Limb (tissue), 2 donors: ENCODE measurements at regions not wholly inside any gene's neighbourhood (a gene's known extent, or its start where the extent isn't known, plus 50 kb on each side); places are given as distances from the start of the nearest gene placed in this dataset.

Experiments used
- DNase-seq, 2 donors: peaks; one replicate each; pipeline ENCODE4 v3.0.0-alpha.2; 2016; ENCODE audit errors: extremely low spot score in 2 of 2

DNA sequence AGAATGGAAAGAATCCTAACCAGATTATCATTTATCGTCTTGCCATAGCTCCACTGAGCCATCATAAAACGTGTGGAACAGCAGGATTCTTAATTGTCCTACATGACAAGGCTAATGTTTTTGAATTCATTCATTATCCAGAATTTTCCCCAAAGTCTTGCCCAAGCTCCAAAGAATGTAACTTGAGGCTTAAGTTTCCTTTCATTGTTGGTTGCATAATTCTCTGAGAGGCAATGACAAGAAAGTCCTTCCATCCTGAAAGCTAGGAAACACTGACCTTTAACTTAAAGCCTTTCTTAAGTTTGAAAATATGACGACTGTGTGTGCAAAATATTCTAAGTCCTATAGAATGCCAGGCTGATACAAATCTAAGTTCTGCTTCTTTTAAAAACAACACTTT, 546.1 kb downstream of the SUCLA2 start:
- no peak for DNase-seq

DNA sequence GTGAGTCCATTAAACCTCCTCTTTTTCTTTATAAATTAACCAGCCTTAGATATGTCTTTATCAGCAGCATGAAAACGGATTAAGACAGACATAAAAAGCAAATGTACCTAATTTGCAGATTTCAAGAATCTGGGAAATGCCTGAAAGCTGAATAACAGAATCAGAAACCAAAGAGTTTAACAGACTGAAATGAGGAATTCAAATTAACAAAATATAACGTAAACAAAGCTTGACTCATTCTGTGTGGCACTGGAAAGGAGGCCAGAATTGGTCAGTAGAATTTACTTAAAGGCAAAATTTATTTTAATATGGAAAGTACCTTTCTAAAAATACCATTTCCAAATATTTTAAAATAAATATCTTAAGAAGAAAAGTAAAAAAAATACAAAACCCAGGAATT, 540.6 kb upstream of the HTR2A start:
- no peak for DNase-seq

GRCh38 chr13:47433461-47434005, 536.7 kb upstream of the HTR2A start:
- DNase-seq = no peak

GRCh38 chr13:47426126-47426849, 529.4 kb upstream of the HTR2A start:
- DNase-seq = no peak

GRCh38 chr13:47421525-47421924, 524.7 kb upstream of the HTR2A start:
- DNase-seq = no peak

GRCh38 chr13:47420568-47420967, 523.7 kb upstream of the HTR2A start:
- no peak for DNase-seq

GRCh38 chr13:47420020-47420419, 523.2 kb upstream of the HTR2A start:
- DNase-seq = no peak

DNA sequence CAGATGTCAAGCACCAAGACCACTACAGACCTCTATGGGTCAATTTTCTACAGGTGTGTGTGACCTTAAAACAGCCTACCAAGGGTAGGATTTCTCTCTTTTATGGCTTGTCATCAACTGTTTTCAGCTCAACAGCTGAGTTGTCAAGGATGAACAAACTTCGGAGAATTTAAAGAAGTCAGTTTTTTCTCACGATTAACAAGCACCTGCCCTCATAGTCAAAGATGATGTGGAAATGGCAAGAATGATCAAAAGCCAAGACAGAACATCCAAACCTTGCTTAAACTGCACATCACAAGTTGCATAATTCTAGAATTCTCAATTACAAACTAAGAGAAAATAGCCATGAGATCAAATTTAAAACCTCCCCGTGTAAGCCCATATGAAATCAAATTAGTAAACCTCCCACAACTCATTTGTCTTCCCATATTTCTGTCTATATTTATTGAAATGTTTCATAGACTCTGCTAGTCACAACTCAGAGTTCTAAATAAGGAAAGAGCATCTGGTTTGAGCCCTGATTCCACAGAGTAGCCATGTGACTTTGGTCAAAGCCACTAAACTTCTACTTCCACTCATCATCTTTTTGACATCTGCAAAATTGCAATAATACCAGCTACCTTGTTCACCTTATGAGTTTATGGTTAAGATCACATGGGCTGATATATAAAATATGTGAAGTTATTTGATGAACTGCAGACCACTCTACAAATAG, 521.5 kb upstream of the HTR2A start:
- no peak for DNase-seq

DNA sequence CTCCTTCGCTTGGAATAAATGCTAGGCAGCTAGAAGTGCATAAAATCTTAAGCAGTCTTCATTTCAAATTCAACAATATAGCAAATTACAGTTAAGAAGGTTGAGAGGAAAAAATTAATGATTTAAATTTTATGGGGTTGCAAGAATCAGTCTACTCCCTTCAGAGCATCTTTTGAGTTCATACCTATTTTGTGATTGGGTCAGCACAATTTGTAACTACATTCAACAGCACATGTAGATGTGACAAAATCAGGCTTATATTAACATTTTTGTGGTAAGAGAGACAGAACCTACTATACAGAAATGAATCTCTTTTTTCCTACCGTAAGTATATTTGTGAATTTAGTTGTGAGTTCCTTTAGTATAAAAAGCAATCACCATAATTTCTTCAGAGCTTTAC, 520.6 kb upstream of the HTR2A start:
- no peak for DNase-seq

GRCh38 chr13:47415048-47415447, 518.2 kb upstream of the HTR2A start:
- no peak for DNase-seq

DNA sequence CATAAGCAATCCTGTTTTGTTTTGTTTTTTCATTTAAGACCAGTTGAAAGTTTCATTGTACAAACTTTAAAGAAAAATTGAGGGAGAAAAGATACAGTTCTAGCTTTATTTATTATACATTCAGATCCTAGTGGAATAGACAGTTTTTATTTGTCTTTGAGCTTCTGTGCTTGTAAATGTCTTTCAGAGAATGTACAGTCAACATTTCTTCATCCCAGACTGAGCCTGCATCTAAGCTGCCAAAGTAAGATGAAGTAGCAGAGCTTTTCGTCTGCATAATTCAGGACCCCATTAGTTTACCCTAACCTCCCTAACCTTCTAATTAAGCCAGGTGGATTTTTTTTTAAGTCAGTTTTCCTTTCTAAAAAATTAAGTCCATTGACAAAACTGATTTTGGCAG, 516.7 kb upstream of the HTR2A start:
- DNase-seq = no peak

DNA sequence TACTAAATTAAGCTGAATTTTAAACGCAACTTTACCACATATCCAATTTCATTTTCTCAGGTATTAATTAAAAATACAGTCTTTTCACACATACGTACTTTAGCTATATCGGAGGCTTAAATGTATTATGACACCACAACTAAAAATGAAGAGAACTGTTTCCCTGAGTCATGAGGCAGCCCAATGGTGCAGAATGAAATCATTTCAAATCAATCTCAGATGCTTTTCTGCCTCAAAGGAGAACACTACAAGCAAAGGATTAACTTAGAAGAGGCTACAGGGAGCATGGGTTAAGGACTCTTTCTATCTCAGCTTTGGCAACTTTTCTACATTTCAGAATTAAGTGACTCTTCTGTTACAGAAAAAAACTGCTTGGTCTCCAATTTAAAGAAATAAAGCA, 516.3 kb upstream of the HTR2A start:
- DNase-seq = no peak

GRCh38 chr13:47409778-47410177, 512.9 kb upstream of the HTR2A start:
- no peak for DNase-seq

DNA sequence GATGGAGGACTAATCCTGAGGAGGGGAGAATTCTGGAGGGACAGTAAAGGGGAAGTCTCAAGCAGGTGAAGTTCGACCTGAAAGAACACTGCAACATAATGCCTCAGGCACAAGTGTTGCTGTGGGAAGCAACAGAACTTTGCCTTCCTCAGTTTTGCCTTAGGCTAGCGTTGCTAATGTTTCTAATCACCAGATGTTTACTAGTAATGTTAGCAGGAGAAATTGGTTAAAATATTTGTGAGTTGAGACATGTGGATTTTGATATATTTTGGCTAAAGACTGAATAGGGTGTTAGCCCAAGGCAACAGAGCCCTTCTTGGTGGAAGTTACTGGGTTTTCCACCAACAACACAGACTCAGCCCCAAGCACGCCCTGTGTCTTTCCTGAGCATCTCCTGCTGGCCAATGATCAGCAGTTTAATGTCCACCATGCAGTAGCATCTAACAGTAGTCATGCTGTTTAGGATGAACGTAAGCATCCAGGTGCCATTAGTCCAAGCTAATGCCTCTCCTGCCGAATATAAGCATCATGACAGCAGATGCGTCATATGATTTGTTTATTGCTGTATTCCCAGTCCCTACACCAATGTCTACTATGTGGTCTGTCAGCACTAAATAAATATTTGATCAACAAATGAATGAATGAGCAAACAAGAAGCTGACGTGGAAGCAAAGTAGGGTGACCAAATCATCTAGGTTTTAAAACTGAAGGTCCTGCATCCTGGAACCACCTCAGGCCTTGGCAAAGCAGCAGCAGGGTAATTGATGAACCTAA, 511.9 kb upstream of the HTR2A start:
- no peak for DNase-seq

- DNase-seq = no peak
These were observed 511.0 kb upstream of the HTR2A start for GRCh38 chr13:47407808-47408207.

- no peak for DNase-seq
These were observed 502.7 kb upstream of the HTR2A start for GRCh38 chr13:47399599-47399998.

GRCh38 chr13:47397739-47398138, 500.9 kb upstream of the HTR2A start:
- DNase-seq = no peak

DNA sequence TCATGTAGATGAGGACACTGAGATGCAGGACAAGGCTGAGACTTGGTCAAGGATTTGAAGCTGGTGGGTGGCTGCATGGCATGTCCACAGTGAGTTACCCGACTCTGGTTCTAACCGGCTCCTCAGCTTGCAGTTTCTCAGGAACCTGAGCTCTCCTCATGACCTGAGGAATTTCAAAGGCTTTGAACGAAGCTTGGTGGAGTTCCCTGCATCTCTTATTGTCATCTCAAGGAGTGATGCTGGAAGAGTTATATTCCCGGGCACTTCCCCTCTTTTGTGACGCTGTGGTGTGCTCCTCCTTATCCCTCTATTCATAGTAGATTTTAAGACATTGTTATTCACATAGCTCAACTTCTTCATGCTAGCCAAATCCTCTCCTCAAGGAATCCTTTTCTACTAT, 500.1 kb upstream of the HTR2A start:
- DNase-seq = no peak

DNA sequence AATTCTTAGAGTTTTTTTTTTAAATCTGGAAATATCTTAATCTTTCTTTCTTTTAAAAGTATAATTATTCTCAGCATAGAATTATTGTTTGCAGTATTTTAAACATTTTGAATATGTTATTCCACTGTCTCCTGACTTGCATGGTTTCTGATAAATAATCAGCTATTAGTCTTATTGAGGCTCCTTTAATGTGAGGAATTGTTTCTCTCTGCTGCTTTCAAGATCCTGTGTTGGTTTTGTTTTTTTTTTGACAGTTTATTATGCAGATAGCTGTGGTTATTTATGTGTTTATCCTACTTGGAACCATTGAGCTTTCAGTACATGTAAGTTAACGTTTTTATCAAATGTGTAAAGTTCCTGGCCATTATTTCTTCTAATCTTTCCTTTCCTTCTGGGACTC, 477.9 kb upstream of the HTR2A start:
- DNase-seq = no peak

DNA sequence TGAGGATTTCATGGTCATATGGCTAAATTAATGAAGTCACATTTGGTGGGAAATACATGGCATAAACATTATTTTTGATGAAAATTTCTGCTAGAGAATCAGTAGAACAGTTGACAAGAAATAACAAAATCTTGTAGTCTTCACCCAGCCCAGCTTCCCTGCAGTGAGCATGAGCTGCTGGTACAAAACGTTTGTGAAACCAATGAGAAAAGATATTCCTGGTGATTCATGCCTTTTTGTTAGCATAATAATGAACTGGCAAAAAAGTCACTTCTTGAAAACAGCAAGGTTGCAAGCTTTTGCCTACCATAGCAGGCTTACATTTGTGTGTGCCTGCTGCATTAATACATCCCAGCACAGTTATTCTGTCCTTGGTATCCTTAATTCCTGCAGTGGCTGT, 475.9 kb upstream of the HTR2A start:
- DNase-seq = no peak

- DNase-seq = no peak
These were observed 454.9 kb upstream of the HTR2A start for GRCh38 chr13:47351798-47352197.
